ENCODE measurements at regions not wholly inside any gene's neighbourhood (a gene's known extent, or its start where the extent isn't known, plus 50 kb on each side); places are given as distances from the start of the nearest gene placed in this dataset.

- Histone ChIP-seq H3K4me3 (ENCODE audit: low read depth, low read length) (no peak overlapping the region), H3K27me3 (ENCODE audit: control insufficient read depth, insufficient read depth, low read length) (no peaks in the 10 kb centered on the region), H3K36me3 (ENCODE audit: control insufficient read depth, insufficient read depth, low read length) (no peaks in the 10 kb centered on the region)
- CTCF ChIA-PET: no interaction called here
- no peak for TF ChIP-seq CTCF (IDR thresholded peaks at IDR 0.05; ENCODE audit: insufficient read depth, low read depth, low read length)
- no peak for DNase-seq (ENCODE audit: low read depth)
- POLR2A ChIA-PET: no interaction called here
These were observed 105.1 kb downstream of the ARF6 start for GRCh38 chr14:49997991-49998390.

GRCh38 chr14:49999146-49999761 is 106.4 kb downstream of the ARF6 start:
- CTCF ChIA-PET: interaction anchor here (1.2 to 1.4 kb wide), 2 partner anchors 27 to 137 kb away, joined by 5 to 9 read pairs; no protein-coding TSS in a partner anchor
- no peak for DNase-seq (ENCODE audit: low read depth)
- Histone ChIP-seq H3K4me3 (ENCODE audit: low read depth, low read length) (no peak overlapping the region), H3K27me3 (ENCODE audit: control insufficient read depth, insufficient read depth, low read length) (no peaks in the 10 kb centered on the region), H3K36me3 (ENCODE audit: control insufficient read depth, insufficient read depth, low read length) (no peaks in the 10 kb centered on the region)
- POLR2A ChIA-PET: interaction anchor here (0.5 to 2.0 kb wide), 5 partner anchors 24 to 823 kb away, joined by 3 to 6 read pairs (median 4); no protein-coding TSS in a partner anchor
- TF ChIP-seq CTCF (IDR thresholded peaks at IDR 0.05; ENCODE audit: insufficient read depth, low read depth, low read length): no peak

- ChIA-PET POLR2A (interaction anchor here (0.8 to 2.0 kb wide), 3 partner anchors 24 to 132 kb away, joined by 3 to 4 read pairs (median 3); no protein-coding TSS in a partner anchor), CTCF (interaction anchor here (1.2 to 1.5 kb wide), 4 partner anchors 27 to 137 kb away, joined by 3 to 9 read pairs (median 5); no protein-coding TSS in a partner anchor)
- Histone ChIP-seq H3K36me3 (ENCODE audit: control insufficient read depth, insufficient read depth, low read length) (no peaks in the 10 kb centered on the region), H3K27me3 (ENCODE audit: control insufficient read depth, insufficient read depth, low read length) (no peaks in the 10 kb centered on the region), H3K4me3 (ENCODE audit: low read depth, low read length) (no peak overlapping the region)
- TF ChIP-seq CTCF (IDR thresholded peaks at IDR 0.05; ENCODE audit: insufficient read depth, low read depth, low read length): no peak
- no peak for DNase-seq (ENCODE audit: low read depth)
These were observed 107.0 kb downstream of the ARF6 start for GRCh38 chr14:49999826-50000379.

- DNase-seq (ENCODE audit: low read depth): peak; percentile 89
- no peaks in the 10 kb centered on the region for H3K36me3 ChIP-seq (ENCODE audit: control insufficient read depth, insufficient read depth, low read length)
These were observed 107.7 kb downstream of the ARF6 start for GRCh38 chr14:50000380-50001150.

More at GRCh38 chr14:50000380-50001150, 107.7 kb downstream of the ARF6 start:
- Histone ChIP-seq H3K4me3 (ENCODE audit: low read depth, low read length) (no peak overlapping the region), H3K27me3 (ENCODE audit: control insufficient read depth, insufficient read depth, low read length) (no peaks in the 10 kb centered on the region)
- ChIA-PET POLR2A (interaction anchor here (0.6 to 2.0 kb wide), 4 partner anchors 80 to 138 kb away, joined by 3 to 5 read pairs (median 4); no protein-coding TSS in a partner anchor), CTCF (interaction anchor here (0.6 to 1.7 kb wide), 5 partner anchors 9 to 141 kb away, joined by 3 to 5 read pairs (median 4); no protein-coding TSS in a partner anchor)
- TF ChIP-seq CTCF (IDR thresholded peaks at IDR 0.05; ENCODE audit: insufficient read depth, low read depth, low read length): no peak

All from BJ (cell line).